T-cell (primary cell): ENCODE measurements at regions not wholly inside any gene's neighbourhood (a gene's known extent, or its start where the extent isn't known, plus 50 kb on each side); places are given as distances from the start of the nearest gene placed in this dataset.

Experiments
- ATAC-seq, 4 experiments: fragments of 200-7000 bp in 3 of 4; fragments of 150-1000 bp in 1 of 4; cut with Tn5 transposase; replicated peaks in 1 of 4; 1 replicate in 3 of 4; 2 replicates in 1 of 4; pipeline ENCODE4 v1.10.0; 2021; ENCODE audit warnings: moderate library complexity in 3 of 4, mild to moderate bottlenecking in 2 of 4, moderate number of reproducible peaks in 1 of 4
- CTCF ChIA-PET, 2 donors: fragments of 300-600 bp; sonication (Branson Sonifier 250); formaldehyde crosslinking; loops; one replicate each; lab custom pipeline; 2022; ENCODE audit warnings: antibody characterized with exemption in 2 of 2; lab: Charles Lee
- POLR2A ChIA-PET, 2 donors: fragments of 300-600 bp; sonication (Branson Sonifier 250); formaldehyde crosslinking; loops; one replicate each; lab custom pipeline; 2022; ENCODE audit warnings: antibody characterized with exemption in 2 of 2; lab: Charles Lee
- DNase-seq, 35 experiments: peaks; one replicate each; pipeline versions ENCODE4 v3.0.0 to v3.0.0-alpha.2; 2013 to 2023
- H3K27ac ChIP-seq: one replicate; pipeline ENCODE4 v1.5.1; 2013; ENCODE audit warnings: low read length
- H3K27me3 ChIP-seq, 2 experiments: replicated peaks in 1 of 2; 1 replicate in 1 of 2; 2 replicates in 1 of 2; pipeline versions ENCODE4 v1.6.1 to v1.7.0; 2013; ENCODE audit warnings: low read length in 1 of 2, mixed read lengths in 1 of 2; ENCODE audit not compliant: control insufficient read depth in 2 of 2, insufficient read depth in 2 of 2; ENCODE audit errors: extremely low read depth in 1 of 2
- H3K36me3 ChIP-seq, 2 donors: 1 replicate in 1 of 2; 2 replicates in 1 of 2; pipeline versions ENCODE4 v1.6.1 to v1.7.0; 2013; ENCODE audit warnings: low read length in 1 of 2; ENCODE audit not compliant: control insufficient read depth in 2 of 2, insufficient read depth in 1 of 2; ENCODE audit errors: extremely low read depth in 1 of 2
- H3K4me1 ChIP-seq, 2 experiments: 1 replicate in 1 of 2; 2 replicates in 1 of 2; pipeline versions ENCODE4 v1.6.1 to v1.7.0; 2013; ENCODE audit warnings: low read length in 2 of 2, mixed read lengths in 1 of 2; ENCODE audit not compliant: insufficient read depth in 2 of 2, control insufficient read depth in 1 of 2; ENCODE audit errors: extremely low read depth in 1 of 2
- H3K4me3 ChIP-seq, 2 donors: 1 replicate in 1 of 2; 2 replicates in 1 of 2; pipeline versions ENCODE4 v1.5.1 to v1.7.0; 2013; ENCODE audit warnings: mild to moderate bottlenecking in 2 of 2, low read length in 1 of 2, moderate library complexity in 1 of 2; ENCODE audit not compliant: control insufficient read depth in 1 of 2; ENCODE audit errors: extremely low read depth in 1 of 2
- H3K9me3 ChIP-seq: 2 replicates; pipeline ENCODE4 v1.7.0; 2013
- H3K27ac Mint-ChIP-seq, 2 donors: one replicate each; pipeline ENCODE4 v1.8.0; 2020 to 2021; ENCODE audit warnings: mild to moderate bottlenecking in 2 of 2, mixed read lengths in 2 of 2
- H3K27me3 Mint-ChIP-seq, 2 donors: one replicate each; pipeline ENCODE4 v1.8.0; 2021 to 2022; ENCODE audit warnings: mixed read lengths in 2 of 2
- H3K36me3 Mint-ChIP-seq: one replicate; pipeline ENCODE4 v1.8.0; 2021; ENCODE audit warnings: mixed read lengths
- H3K4me1 Mint-ChIP-seq, 3 donors: one replicate each; pipeline ENCODE4 v1.8.0; 2020 to 2022; ENCODE audit warnings: mixed read lengths in 3 of 3, mild to moderate bottlenecking in 1 of 3
- H3K4me3 Mint-ChIP-seq, 3 donors: one replicate each; pipeline ENCODE4 v1.8.0; 2020 to 2022; ENCODE audit warnings: mild to moderate bottlenecking in 3 of 3, mixed read lengths in 3 of 3, moderate library complexity in 3 of 3
- H3K9me3 Mint-ChIP-seq, 3 donors: one replicate each; pipeline ENCODE4 v1.8.0; 2020 to 2022; ENCODE audit warnings: mixed read lengths in 3 of 3
- WGBS: methylation state at CpG from one replicate; pipeline ENCODE4 v1.1.5; 2013; ENCODE audit warnings: missing lambda C conversion rate; ENCODE audit not compliant: insufficient coverage; 5-methylcytosine and 5-hydroxymethylcytosine counted together

- H3K4me3 ChIP-seq: no peak overlapping the region
- no peaks in the 10 kb centered on the region for H3K4me1 Mint-ChIP-seq
- H3K9me3 Mint-ChIP-seq: no peaks in the 10 kb centered on the region
- DNase-seq (no peak), ATAC-seq (no peak)
- no peak overlapping the region for H3K4me3 Mint-ChIP-seq
- H3K27me3 Mint-ChIP-seq: peaks cover 2 to 20% of the 10 kb centered on the region in 2 donors
- CTCF ChIA-PET: no interaction called here
- H3K36me3 Mint-ChIP-seq: no peaks in the 10 kb centered on the region
- no peaks in the 10 kb centered on the region for H3K4me1 ChIP-seq
- no peak overlapping the region for H3K27ac Mint-ChIP-seq
- H3K27me3 ChIP-seq: no peaks in the 10 kb centered on the region
- WGBS: no CpG with 5 or more reads among the region's 1 CpG
- no peaks in the 10 kb centered on the region for H3K9me3 ChIP-seq
- POLR2A ChIA-PET: no interaction called here
- no peaks in the 10 kb centered on the region for H3K36me3 ChIP-seq
- no peak overlapping the region for H3K27ac ChIP-seq
Measured at GRCh38 chrX:11995146-11995545, 143.1 kb upstream of the FRMPD4 start.

GRCh38 chrX:11996810-11997209 is 141.5 kb upstream of the FRMPD4 start:
- ChIA-PET POLR2A (no interaction called here), CTCF (no interaction called here)
- Histone ChIP-seq H3K9me3 (no peaks in the 10 kb centered on the region), H3K4me3 (no peak overlapping the region), H3K4me1 (no peaks in the 10 kb centered on the region), H3K27me3 (no peaks in the 10 kb centered on the region), H3K36me3 (no peaks in the 10 kb centered on the region), H3K27ac (no peak overlapping the region)
- H3K9me3 Mint-ChIP-seq: no peaks in the 10 kb centered on the region
- ATAC-seq (no peak), DNase-seq (no peak)
- H3K4me3 Mint-ChIP-seq: no peak overlapping the region
- H3K4me1 Mint-ChIP-seq: no peaks in the 10 kb centered on the region
- no peak overlapping the region for H3K27ac Mint-ChIP-seq
- WGBS: 0% methylated on average over 1 of the region's 2 CpGs
- no peaks in the 10 kb centered on the region for H3K36me3 Mint-ChIP-seq
- peaks cover 4 to 29% of the 10 kb centered on the region in 2 donors for H3K27me3 Mint-ChIP-seq

GRCh38 chrX:11998944-11999343 is 139.3 kb upstream of the FRMPD4 start:
- Mint-ChIP-seq H3K27ac (no peak overlapping the region), H3K27me3 (peaks cover 4 to 29% of the 10 kb centered on the region in 2 donors), H3K4me3 (no peak overlapping the region), H3K4me1 (no peaks in the 10 kb centered on the region), H3K9me3 (no peaks in the 10 kb centered on the region), H3K36me3 (no peaks in the 10 kb centered on the region)
- ChIA-PET POLR2A (no interaction called here), CTCF (no interaction called here)
- H3K36me3 ChIP-seq: no peaks in the 10 kb centered on the region
- H3K27me3 ChIP-seq: no peaks in the 10 kb centered on the region
- WGBS: no CpG with 5 or more reads among the region's 2 CpGs
- no peak overlapping the region for H3K27ac ChIP-seq
- no peaks in the 10 kb centered on the region for H3K4me1 ChIP-seq
- no peak for DNase-seq
- no peaks in the 10 kb centered on the region for H3K9me3 ChIP-seq
- ATAC-seq: no peak
- H3K4me3 ChIP-seq: no peak overlapping the region

GRCh38 chrX:12002876-12003275 is 135.4 kb upstream of the FRMPD4 start:
- peaks cover 0 to 5% (median 2%) of the 10 kb centered on the region in 3 donors for H3K4me1 Mint-ChIP-seq
- Histone ChIP-seq H3K27me3 (no peaks in the 10 kb centered on the region), H3K4me1 (no peaks in the 10 kb centered on the region), H3K9me3 (no peaks in the 10 kb centered on the region), H3K36me3 (no peaks in the 10 kb centered on the region), H3K4me3 (no peak overlapping the region), H3K27ac (no peak overlapping the region)
- CTCF ChIA-PET: no interaction called here
- H3K4me3 Mint-ChIP-seq: no peak overlapping the region
- DNase-seq (no peak), ATAC-seq (no peak)
- no peak overlapping the region for H3K27ac Mint-ChIP-seq
- peaks cover 5 to 39% of the 10 kb centered on the region in 2 donors for H3K27me3 Mint-ChIP-seq
- POLR2A ChIA-PET: no interaction called here
- H3K36me3 Mint-ChIP-seq: no peaks in the 10 kb centered on the region
- peaks cover 0 to 4% (median 0%) of the 10 kb centered on the region in 3 donors for H3K9me3 Mint-ChIP-seq

GRCh38 chrX:12007881-12008280 is 130.4 kb upstream of the FRMPD4 start:
- peaks cover 0 to 4% (median 0%) of the 10 kb centered on the region in 3 donors for H3K9me3 Mint-ChIP-seq
- ATAC-seq (no peak), DNase-seq (no peak)
- no peaks in the 10 kb centered on the region for H3K36me3 ChIP-seq
- ChIA-PET POLR2A (no interaction called here), CTCF (no interaction called here)
- H3K4me1 ChIP-seq: no peaks in the 10 kb centered on the region
- no CpG with 5 or more reads among the region's 2 CpGs for WGBS
- no peaks in the 10 kb centered on the region for H3K9me3 ChIP-seq
- H3K4me1 Mint-ChIP-seq: peaks cover 0 to 5% (median 2%) of the 10 kb centered on the region in 3 donors
- peaks cover 1 to 20% of the 10 kb centered on the region in 2 donors for H3K27me3 Mint-ChIP-seq
- H3K36me3 Mint-ChIP-seq: no peaks in the 10 kb centered on the region
- H3K27ac ChIP-seq: no peak overlapping the region
- H3K27ac Mint-ChIP-seq: no peak overlapping the region
- no peak overlapping the region for H3K4me3 Mint-ChIP-seq
- no peak overlapping the region for H3K4me3 ChIP-seq
- H3K27me3 ChIP-seq: no peaks in the 10 kb centered on the region

GRCh38 chrX:12010436-12010835 is 127.8 kb upstream of the FRMPD4 start:
- CTCF ChIA-PET: no interaction called here
- Mint-ChIP-seq H3K4me3 (no peak overlapping the region), H3K36me3 (no peaks in the 10 kb centered on the region), H3K27me3 (peaks cover 1 to 21% of the 10 kb centered on the region in 2 donors), H3K4me1 (peaks cover 0 to 5% (median 2%) of the 10 kb centered on the region in 3 donors), H3K27ac (no peak overlapping the region), H3K9me3 (no peaks in the 10 kb centered on the region)
- Histone ChIP-seq H3K4me1 (no peaks in the 10 kb centered on the region), H3K9me3 (no peaks in the 10 kb centered on the region), H3K27ac (no peak overlapping the region), H3K36me3 (no peaks in the 10 kb centered on the region), H3K4me3 (no peak overlapping the region), H3K27me3 (no peaks in the 10 kb centered on the region)
- no CpG with 5 or more reads among the region's 1 CpG for WGBS
- DNase-seq (no peak), ATAC-seq (no peak)
- POLR2A ChIA-PET: no interaction called here

GRCh38 chrX:12011075-12011474 is 127.2 kb upstream of the FRMPD4 start:
- H3K27me3 ChIP-seq: no peaks in the 10 kb centered on the region
- no peak for ATAC-seq
- H3K36me3 ChIP-seq: no peaks in the 10 kb centered on the region
- no peaks in the 10 kb centered on the region for H3K9me3 ChIP-seq
- Mint-ChIP-seq H3K4me3 (no peak overlapping the region), H3K9me3 (no peaks in the 10 kb centered on the region), H3K27me3 (peaks cover 1 to 21% of the 10 kb centered on the region in 2 donors), H3K36me3 (no peaks in the 10 kb centered on the region), H3K27ac (no peak overlapping the region), H3K4me1 (peaks cover 0 to 5% (median 2%) of the 10 kb centered on the region in 3 donors)
- H3K27ac ChIP-seq: no peak overlapping the region
- WGBS: no CpG with 5 or more reads among the region's 2 CpGs
- no peaks in the 10 kb centered on the region for H3K4me1 ChIP-seq
- CTCF ChIA-PET: no interaction called here
- DNase-seq: no peak
- POLR2A ChIA-PET: no interaction called here
- H3K4me3 ChIP-seq: no peak overlapping the region
